SK-N-SH (cell line): ENCODE measurements at regions not wholly inside any gene's neighbourhood (a gene's known extent, or its start where the extent isn't known, plus 50 kb on each side); places are given as distances from the start of the nearest gene placed in this dataset.
"Not testable (repeated sequence)": the region's sequence is repeated elsewhere in the genome, so short reads cannot be mapped to it uniquely, and the experiment has no call there.

Source experiments
- CTCF ChIA-PET: fragments of 300-600, 350-600 bp; formaldehyde crosslinking; extraction: SDS; loops from one replicate; lab custom pipeline; 2021; lab: Yijun Ruan, JAX
- POLR2A ChIA-PET: fragments of 350-600 bp; sonication (Branson Sonifier 250); formaldehyde crosslinking; extraction: SDS; loops from one replicate; lab custom pipeline; 2020; ENCODE audit warnings: antibody characterized with exemption, inconsistent platforms; lab: Yijun Ruan, JAX
- DNase-seq: peaks from one replicate; pipeline ENCODE4 v3.0.0; 2012
- H2AFZ ChIP-seq: fragments of 200-600 bp; sonication (generic); 2 replicates; pipeline ENCODE4 v1.8.1; 2016; ENCODE audit warnings: antibody characterized with exemption, mild to moderate bottlenecking, low read depth
- H3F3A ChIP-seq: fragments of 200-600 bp; sonication (generic); replicated peaks from 2 replicates; pipeline ENCODE3; 2016; ENCODE audit warnings: antibody characterized with exemption, mild to moderate bottlenecking; ENCODE audit not compliant: insufficient read depth
- H3K27ac ChIP-seq, 2 experiments: fragments of 200-500 bp in 1 of 2; fragments of 200-600 bp in 1 of 2; sonication (Bioruptor generic) in 1 of 2; sonication (generic), shearing (Covaris generic) in 1 of 2; 2 replicates each; pipeline versions ENCODE4 v1.5.1 to v1.6.1; 2014 to 2016; ENCODE audit warnings: low read depth in 2 of 2, inconsistent platforms in 1 of 2, low read length in 1 of 2, mild to moderate bottlenecking in 1 of 2, mixed read lengths in 1 of 2
- H3K27me3 ChIP-seq: fragments of 200-600 bp; sonication (generic), shearing (Covaris generic); 2 replicates; pipeline ENCODE4 v1.6.1; 2016; ENCODE audit warnings: mixed run types; ENCODE audit not compliant: insufficient read depth
- H3K36me3 ChIP-seq, 2 experiments: fragments of 200-500 bp in 1 of 2; fragments of 200-600 bp in 1 of 2; sonication (Bioruptor generic) in 1 of 2; sonication (generic) in 1 of 2; replicated peaks in 1 of 2; 2 replicates each; pipeline versions ENCODE3 to v1.5.1; 2014 to 2016; ENCODE audit warnings: low read length in 1 of 2, mild to moderate bottlenecking in 1 of 2; ENCODE audit not compliant: insufficient read depth in 2 of 2, control insufficient read depth in 1 of 2
- H3K4me1 ChIP-seq, 2 experiments: fragments of 200-500 bp in 1 of 2; fragments of 200-600 bp in 1 of 2; sonication (Bioruptor generic) in 1 of 2; sonication (generic), shearing (Covaris generic) in 1 of 2; 2 replicates each; pipeline versions ENCODE4 v1.5.1 to v1.6.1; 2014 to 2016; ENCODE audit warnings: low read depth in 1 of 2, low read length in 1 of 2, mixed run types in 1 of 2; ENCODE audit not compliant: insufficient read depth in 2 of 2, control insufficient read depth in 1 of 2
- H3K4me2 ChIP-seq: fragments of 200-600 bp; sonication (generic), shearing (Covaris generic); 2 replicates; pipeline ENCODE4 v1.6.1; 2017; ENCODE audit warnings: mixed run types
- H3K4me3 ChIP-seq, 2 experiments: fragments of 200-500 bp in 1 of 2; fragments of 200-600 bp in 1 of 2; sonication (Bioruptor generic) in 1 of 2; sonication (generic), shearing (Covaris generic) in 1 of 2; 2 replicates each; pipeline versions ENCODE4 v1.5.1 to v1.8.1; 2014 to 2016; ENCODE audit warnings: low read depth in 2 of 2, inconsistent platforms in 1 of 2, low read length in 1 of 2, mild to moderate bottlenecking in 1 of 2, mixed read lengths in 1 of 2, moderate library complexity in 1 of 2
- H3K79me2 ChIP-seq: fragments of 200-600 bp; sonication (generic); 2 replicates; pipeline ENCODE4 v1.8.1; 2017; ENCODE audit warnings: mild to moderate bottlenecking; ENCODE audit not compliant: insufficient read depth
- H3K9ac ChIP-seq: fragments of 200-600 bp; sonication (generic); 2 replicates; pipeline ENCODE4 v1.6.1; 2017; ENCODE audit warnings: mixed run types
- H3K9me2 ChIP-seq: fragments of 200-600 bp; sonication (generic); 2 replicates; pipeline ENCODE4 v1.6.1; 2017; ENCODE audit warnings: mixed run types
- H3K9me3 ChIP-seq: fragments of 200-600 bp; sonication (generic); 2 replicates; pipeline ENCODE4 v1.6.1; 2017; ENCODE audit warnings: mixed run types, mild to moderate bottlenecking, moderate library complexity
- H4K20me1 ChIP-seq: fragments of 200-600 bp; sonication (generic); 2 replicates; pipeline ENCODE4 v1.6.1; 2017; ENCODE audit warnings: mild to moderate bottlenecking, mixed run types; ENCODE audit not compliant: insufficient read depth
- CHD2 ChIP-seq: fragments of 150-350 bp; IDR thresholded peaks from 2 replicates; pipeline ENCODE4 v1.6.1; 2018; ENCODE audit warnings: low read length; ENCODE audit not compliant: partially characterized antibody
- ELF1 ChIP-seq: IDR thresholded peaks from 2 replicates; pipeline ENCODE4 v1.4.0; 2012
- EP300 ChIP-seq, 2 experiments: IDR thresholded peaks; 2 replicates each; pipeline versions ENCODE4 v1.4.0 to v1.6.1; 2012; ENCODE audit warnings: borderline replicate concordance in 1 of 2, low read depth in 1 of 2, low read length in 1 of 2
- EZH2phosphoT487 ChIP-seq: fragments of 200-600 bp; sonication (generic); IDR thresholded peaks from 2 replicates; pipeline ENCODE4 v1.6.1; 2017; ENCODE audit warnings: low read depth, mixed run types, mild to moderate bottlenecking, antibody characterized with exemption, moderate library complexity, borderline replicate concordance
- FOXJ3 ChIP-seq: sonication (generic); formaldehyde crosslinking; IDR thresholded peaks from 2 replicates; pipeline ENCODE4 v1.5.1; 2020; ENCODE audit warnings: mild to moderate bottlenecking, missing genetic modification reagents
- GABPA ChIP-seq: IDR thresholded peaks from 2 replicates; pipeline ENCODE4 v1.4.0; 2012; ENCODE audit warnings: low read depth, mild to moderate bottlenecking
- GATA2 ChIP-seq: sonication (generic); formaldehyde crosslinking; IDR thresholded peaks from 2 replicates; pipeline ENCODE4 v1.5.0; 2020; ENCODE audit warnings: mild to moderate bottlenecking, missing genetic modification reagents
- JUND ChIP-seq: IDR thresholded peaks from 2 replicates; pipeline ENCODE4 v1.4.0; 2012
- MEF2A ChIP-seq: IDR thresholded peaks from 2 replicates; pipeline ENCODE4 v1.4.0; 2012; ENCODE audit warnings: low read depth, borderline replicate concordance
- NRF1 ChIP-seq: IDR thresholded peaks from 2 replicates; pipeline ENCODE4 v1.6.1; 2012; ENCODE audit warnings: low read depth, mild to moderate bottlenecking, low read length
- POLR2AphosphoS5 ChIP-seq: IDR thresholded peaks from 2 replicates; pipeline ENCODE4 v1.6.1; 2012; ENCODE audit warnings: low read depth, low read length
- SIN3A ChIP-seq: IDR thresholded peaks from 2 replicates; pipeline ENCODE4 v1.6.1; 2012; ENCODE audit warnings: low read depth, mild to moderate bottlenecking, low read length, moderate library complexity, borderline replicate concordance
- SMC3 ChIP-seq: IDR thresholded peaks from 2 replicates; pipeline ENCODE4 v1.6.1; 2012; ENCODE audit warnings: low read depth, low read length, improper control_type of control experiment
- TCF12 ChIP-seq: IDR thresholded peaks from 2 replicates; pipeline ENCODE4 v1.4.0; 2012
- YY1 ChIP-seq: IDR thresholded peaks from 2 replicates; pipeline ENCODE4 v1.4.0; 2012; ENCODE audit warnings: low read depth, mild to moderate bottlenecking
- WGBS: methylation state at CpG from one replicate; pipeline ENCODE4 v1.1.6; 2017; ENCODE audit warnings: low lambda C conversion rate; 5-methylcytosine and 5-hydroxymethylcytosine counted together
- TF ChIP-seq, protein P1 (sequence below): IDR thresholded peaks from 2 replicates; pipeline ENCODE4; 2012
- TF ChIP-seq, protein P2 (sequence below): IDR thresholded peaks from 2 replicates; pipeline ENCODE4 v1.4.0; 2012; ENCODE audit warnings: low read depth, borderline replicate concordance
- TF ChIP-seq, protein P3 (sequence below): fragments of 150-350 bp; IDR thresholded peaks from 2 replicates; pipeline ENCODE4 v1.6.1; 2016; ENCODE audit warnings: mild to moderate bottlenecking, low read depth, low read length
- TF ChIP-seq, protein P4 (sequence below): fragments of 150-350 bp; IDR thresholded peaks from 2 replicates; pipeline ENCODE4 v1.6.1; 2017; ENCODE audit warnings: antibody characterized with exemption, low read length, low read depth, borderline replicate concordance

DNA sequence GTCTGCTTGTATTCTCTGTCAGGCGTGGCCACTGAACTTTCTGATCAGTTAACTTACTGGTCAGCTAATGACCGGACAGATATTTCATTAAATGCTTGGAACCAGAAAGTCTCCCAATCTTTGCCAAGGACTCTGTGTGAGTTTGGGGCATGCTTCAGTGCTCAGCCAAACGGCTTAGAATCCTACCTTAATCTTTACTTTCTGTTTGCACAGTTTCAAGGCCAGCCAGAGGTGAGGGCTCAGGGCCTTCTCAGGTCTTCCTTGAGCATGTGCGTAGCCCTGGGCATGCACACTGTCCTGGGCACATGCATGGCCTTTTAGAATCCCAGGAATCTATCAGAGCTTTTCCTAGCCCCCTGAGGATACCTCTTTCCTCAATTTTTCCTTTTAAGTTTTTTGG lies 230.1 kb downstream of the RAB11FIP4 start:
- no peaks in the 10 kb centered on the region for H4K20me1 ChIP-seq
- H3K27me3 ChIP-seq = no peaks in the 10 kb centered on the region
- ChIA-PET POLR2A (no interaction called here), CTCF (no interaction called here)
- H3K4me2 ChIP-seq = no peak overlapping the region
- peaks cover 5% of the 10 kb centered on the region for H3F3A ChIP-seq
- H3K9me2 ChIP-seq = no peaks in the 10 kb centered on the region
- TF ChIP-seq, protein P1, sequence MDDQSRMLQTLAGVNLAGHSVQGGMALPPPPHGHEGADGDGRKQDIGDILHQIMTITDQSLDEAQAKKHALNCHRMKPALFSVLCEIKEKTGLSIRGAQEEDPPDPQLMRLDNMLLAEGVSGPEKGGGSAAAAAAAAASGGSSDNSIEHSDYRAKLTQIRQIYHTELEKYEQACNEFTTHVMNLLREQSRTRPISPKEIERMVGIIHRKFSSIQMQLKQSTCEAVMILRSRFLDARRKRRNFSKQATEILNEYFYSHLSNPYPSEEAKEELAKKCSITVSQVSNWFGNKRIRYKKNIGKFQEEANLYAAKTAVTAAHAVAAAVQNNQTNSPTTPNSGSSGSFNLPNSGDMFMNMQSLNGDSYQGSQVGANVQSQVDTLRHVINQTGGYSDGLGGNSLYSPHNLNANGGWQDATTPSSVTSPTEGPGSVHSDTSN = no peak
- TF ChIP-seq NRF1 = no peak
- no peak for TF ChIP-seq SMC3
- TF ChIP-seq FOXJ3 (CRISPR knock-in tag) = no peak
- TF ChIP-seq POLR2AphosphoS5 = no peak
- TF ChIP-seq EP300 (IDR thresholded peaks at IDR 0.05; ENCODE audit: borderline replicate concordance in 1 of 2, low read depth in 1 of 2, low read length in 1 of 2) = no peak
- no peak for TF ChIP-seq EZH2phosphoT487
- no peak for TF ChIP-seq ELF1
- no peak for TF ChIP-seq JUND
- TF ChIP-seq, protein P2, sequence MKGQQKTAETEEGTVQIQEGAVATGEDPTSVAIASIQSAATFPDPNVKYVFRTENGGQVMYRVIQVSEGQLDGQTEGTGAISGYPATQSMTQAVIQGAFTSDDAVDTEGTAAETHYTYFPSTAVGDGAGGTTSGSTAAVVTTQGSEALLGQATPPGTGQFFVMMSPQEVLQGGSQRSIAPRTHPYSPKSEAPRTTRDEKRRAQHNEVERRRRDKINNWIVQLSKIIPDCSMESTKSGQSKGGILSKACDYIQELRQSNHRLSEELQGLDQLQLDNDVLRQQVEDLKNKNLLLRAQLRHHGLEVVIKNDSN = no peak
- no peak for TF ChIP-seq YY1
- TF ChIP-seq SIN3A = no peak
- TF ChIP-seq MEF2A = no peak
- TF ChIP-seq CHD2 = no peak
- TF ChIP-seq, protein P3, sequence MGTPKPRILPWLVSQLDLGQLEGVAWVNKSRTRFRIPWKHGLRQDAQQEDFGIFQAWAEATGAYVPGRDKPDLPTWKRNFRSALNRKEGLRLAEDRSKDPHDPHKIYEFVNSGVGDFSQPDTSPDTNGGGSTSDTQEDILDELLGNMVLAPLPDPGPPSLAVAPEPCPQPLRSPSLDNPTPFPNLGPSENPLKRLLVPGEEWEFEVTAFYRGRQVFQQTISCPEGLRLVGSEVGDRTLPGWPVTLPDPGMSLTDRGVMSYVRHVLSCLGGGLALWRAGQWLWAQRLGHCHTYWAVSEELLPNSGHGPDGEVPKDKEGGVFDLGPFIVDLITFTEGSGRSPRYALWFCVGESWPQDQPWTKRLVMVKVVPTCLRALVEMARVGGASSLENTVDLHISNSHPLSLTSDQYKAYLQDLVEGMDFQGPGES = no peak
- no peak for TF ChIP-seq GABPA
- no peak for TF ChIP-seq GATA2 (CRISPR knock-in tag)
- TF ChIP-seq TCF12 = no peak
- TF ChIP-seq, protein P4, sequence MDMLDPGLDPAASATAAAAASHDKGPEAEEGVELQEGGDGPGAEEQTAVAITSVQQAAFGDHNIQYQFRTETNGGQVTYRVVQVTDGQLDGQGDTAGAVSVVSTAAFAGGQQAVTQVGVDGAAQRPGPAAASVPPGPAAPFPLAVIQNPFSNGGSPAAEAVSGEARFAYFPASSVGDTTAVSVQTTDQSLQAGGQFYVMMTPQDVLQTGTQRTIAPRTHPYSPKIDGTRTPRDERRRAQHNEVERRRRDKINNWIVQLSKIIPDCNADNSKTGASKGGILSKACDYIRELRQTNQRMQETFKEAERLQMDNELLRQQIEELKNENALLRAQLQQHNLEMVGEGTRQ = no peak
- TF ChIP-seq, all 33 proteins: peak for 0
- no peak overlapping the region for H3K4me3 ChIP-seq
- H3K9ac ChIP-seq = no peak overlapping the region
- no peak overlapping the region for H3K27ac ChIP-seq
- peaks cover 0 to 6% of the 10 kb centered on the region in 2 experiments for H3K36me3 ChIP-seq
- WGBS = 69% methylated on average over 4 of the region's 4 CpGs
- no peak for DNase-seq
- H3K4me1 ChIP-seq = no peaks in the 10 kb centered on the region
- peaks cover 37% of the 10 kb centered on the region; the same call in 1 of the 2 replicates for H3K9me3 ChIP-seq
- no peaks in the 10 kb centered on the region for H3K79me2 ChIP-seq
- no peak overlapping the region for H2AFZ ChIP-seq

GRCh38 chr17:31611053-31611452 lies 219.6 kb downstream of the RAB11FIP4 start:
- H3F3A ChIP-seq, H3K27ac ChIP-seq, H3K9me3 ChIP-seq, H4K20me1 ChIP-seq, H3K9me2 ChIP-seq, H2AFZ ChIP-seq, H3K9ac ChIP-seq, H3K27me3 ChIP-seq, H3K4me1 ChIP-seq, H3K4me2 ChIP-seq, POLR2A ChIA-PET, DNase-seq, H3K36me3 ChIP-seq, H3K4me3 ChIP-seq, H3K79me2 ChIP-seq: not testable (repeated sequence)
- WGBS = 85% methylated on average over 4 of the region's 4 CpGs
- CTCF ChIA-PET = interaction anchor here (2.3 kb wide), 1 partner anchor 231 kb away, joined by 7 read pairs; no protein-coding TSS in a partner anchor
